Esophagus (tissue), 2 donors: ENCODE measurements at regions not wholly inside any gene's neighbourhood (a gene's known extent, or its start where the extent isn't known, plus 50 kb on each side); places are given as distances from the start of the nearest gene placed in this dataset.

Source experiments
- H3K27ac ChIP-seq, 2 donors: one replicate each; pipeline ENCODE4 v1.5.1; 2013; ENCODE audit warnings: low read depth in 2 of 2, mild to moderate bottlenecking in 2 of 2, inconsistent platforms in 1 of 2, low read length in 1 of 2, moderate library complexity in 1 of 2
- H3K27me3 ChIP-seq, 2 donors: one replicate each; pipeline ENCODE4 v1.6.1; 2013; ENCODE audit warnings: low read length in 2 of 2, control low read depth in 1 of 2, mild to moderate bottlenecking in 1 of 2; ENCODE audit not compliant: insufficient read depth in 2 of 2, control insufficient read depth in 1 of 2
- H3K36me3 ChIP-seq, 2 donors: one replicate each; pipeline ENCODE4 v1.6.1; 2013; ENCODE audit warnings: low read length in 1 of 2; ENCODE audit not compliant: control insufficient read depth in 2 of 2, insufficient read depth in 2 of 2
- H3K4me1 ChIP-seq, 2 donors: one replicate each; pipeline ENCODE4 v1.6.1; 2013; ENCODE audit warnings: low read length in 1 of 2; ENCODE audit not compliant: control insufficient read depth in 2 of 2, insufficient read depth in 2 of 2
- H3K4me3 ChIP-seq, 2 donors: one replicate each; pipeline ENCODE4 v1.5.1; 2013; ENCODE audit warnings: low read length in 2 of 2, mild to moderate bottlenecking in 2 of 2, low read depth in 1 of 2, moderate library complexity in 1 of 2
- H3K9me3 ChIP-seq, 2 donors: one replicate each; pipeline ENCODE4 v1.6.1; 2013; ENCODE audit warnings: mild to moderate bottlenecking in 2 of 2, low read depth in 1 of 2, low read length in 1 of 2, moderate library complexity in 1 of 2; ENCODE audit not compliant: control insufficient read depth in 2 of 2, insufficient read depth in 1 of 2
- WGBS, 2 donors: extraction: QIAGEN DNeasy Blood & Tissue Kit; methylation state at CpG; one replicate each; pipeline ENCODE4 v1.1.7; 2013; 5-methylcytosine and 5-hydroxymethylcytosine counted together
- donor health status: healthy with polysubstance abuse.
- donor health status: Bipolar disorder and iron deficiency.

- Histone ChIP-seq H3K4me3 (no peak overlapping the region), H3K9me3 (no peaks in the 10 kb centered on the region), H3K4me1 (no peaks in the 10 kb centered on the region), H3K36me3 (no peaks in the 10 kb centered on the region), H3K27me3 (no peaks in the 10 kb centered on the region), H3K27ac (no peak overlapping the region)
- 65 to 66% methylated on average over 3 of the region's 3 CpGs for WGBS, 2 donors
These were observed 106.4 kb upstream of the TBX5 start for GRCh38 chr12:114512351-114512750.

- Histone ChIP-seq H3K27ac (no peak overlapping the region), H3K36me3 (no peaks in the 10 kb centered on the region), H3K4me1 (no peaks in the 10 kb centered on the region), H3K4me3 (no peak overlapping the region), H3K27me3 (no peaks in the 10 kb centered on the region), H3K9me3 (no peaks in the 10 kb centered on the region)
- 33 to 35% methylated on average over 8 of the region's 8 CpGs for WGBS, 2 donors
These were observed 102.7 kb upstream of the TBX5 start for GRCh38 chr12:114508529-114509129.

GRCh38 chr12:114506651-114507050, 100.7 kb upstream of the TBX5 start:
- H3K36me3 ChIP-seq: no peaks in the 10 kb centered on the region
- no peak overlapping the region for H3K27ac ChIP-seq
- no peak overlapping the region for H3K4me3 ChIP-seq
- H3K4me1 ChIP-seq: no peaks in the 10 kb centered on the region
- H3K9me3 ChIP-seq: no peaks in the 10 kb centered on the region
- no peaks in the 10 kb centered on the region for H3K27me3 ChIP-seq
- WGBS, 2 donors: 49 to 52% methylated on average over 6 of the region's 6 CpGs

- Histone ChIP-seq H3K27ac (no peak overlapping the region), H3K4me1 (no peaks in the 10 kb centered on the region), H3K9me3 (no peaks in the 10 kb centered on the region), H3K4me3 (no peak overlapping the region), H3K36me3 (no peaks in the 10 kb centered on the region), H3K27me3 (peaks cover 0 to 6% of the 10 kb centered on the region in 2 donors)
- 27 to 31% methylated on average over 3 of the region's 3 CpGs for WGBS, 2 donors
These were observed 98.4 kb upstream of the TBX5 start for GRCh38 chr12:114504311-114504710.

GRCh38 chr12:114501474-114501807, 95.5 kb upstream of the TBX5 start:
- Histone ChIP-seq H3K4me1 (no peaks in the 10 kb centered on the region), H3K36me3 (no peaks in the 10 kb centered on the region), H3K4me3 (no peak overlapping the region), H3K27ac (no peak overlapping the region), H3K27me3 (peaks cover 0 to 10% of the 10 kb centered on the region in 2 donors), H3K9me3 (peaks cover 0 to 2% of the 10 kb centered on the region in 2 donors)
- 21 to 25% methylated on average over 7 of the region's 7 CpGs for WGBS, 2 donors

GRCh38 chr12:114500775-114501473, 95.0 kb upstream of the TBX5 start:
- no peaks in the 10 kb centered on the region for H3K4me1 ChIP-seq

GRCh38 chr12:114500131-114500530, 94.2 kb upstream of the TBX5 start:
- Histone ChIP-seq H3K27me3 (peaks cover 0 to 10% of the 10 kb centered on the region in 2 donors), H3K4me1 (no peaks in the 10 kb centered on the region), H3K4me3 (no peak overlapping the region), H3K27ac (no peak overlapping the region), H3K9me3 (peaks cover 0 to 2% of the 10 kb centered on the region in 2 donors), H3K36me3 (no peaks in the 10 kb centered on the region)
- 37 to 39% methylated on average over 2 of the region's 2 CpGs for WGBS, 2 donors

More at GRCh38 chr12:114500775-114501473, 95.0 kb upstream of the TBX5 start:
- no peak overlapping the region for H3K27ac ChIP-seq
- WGBS, 2 donors: 8 to 14% methylated on average over 20 of the region's 20 CpGs
- peaks cover 0 to 2% of the 10 kb centered on the region in 2 donors for H3K9me3 ChIP-seq
- peaks cover 0 to 10% of the 10 kb centered on the region in 2 donors for H3K27me3 ChIP-seq
- no peak overlapping the region for H3K4me3 ChIP-seq
- no peaks in the 10 kb centered on the region for H3K36me3 ChIP-seq

GRCh38 chr12:114499338-114499737, 93.4 kb upstream of the TBX5 start:
- peaks cover 0 to 2% of the 10 kb centered on the region in 2 donors for H3K9me3 ChIP-seq
- H3K36me3 ChIP-seq: no peaks in the 10 kb centered on the region
- peaks cover 0 to 10% of the 10 kb centered on the region in 2 donors for H3K27me3 ChIP-seq
- WGBS, 2 donors: 63 to 65% methylated on average over 5 of the region's 5 CpGs
- no peaks in the 10 kb centered on the region for H3K4me1 ChIP-seq
- H3K4me3 ChIP-seq: no peak overlapping the region
- no peak overlapping the region for H3K27ac ChIP-seq

- Histone ChIP-seq H3K9me3 (peaks cover 0 to 3% of the 10 kb centered on the region in 2 donors), H3K36me3 (no peaks in the 10 kb centered on the region), H3K4me3 (no peak overlapping the region), H3K4me1 (no peaks in the 10 kb centered on the region), H3K27me3 (no peaks in the 10 kb centered on the region), H3K27ac (no peak overlapping the region)
- WGBS, 2 donors: 35 to 38% methylated on average over 3 of the region's 3 CpGs
These were observed 86.0 kb upstream of the TBX5 start for GRCh38 chr12:114491916-114492315.
